Stimulated activated naive CD4-positive, alpha-beta T cell (primary cell): ENCODE measurements at regions not wholly inside any gene's neighbourhood (a gene's known extent, or its start where the extent isn't known, plus 50 kb on each side); places are given as distances from the start of the nearest gene placed in this dataset.
"Not testable (repeated sequence)": the region's sequence is repeated elsewhere in the genome, so short reads cannot be mapped to it uniquely, and the experiment has no call there.

Experiments used
- DNase-seq, 6 experiments: peaks; one replicate each; lab custom pipeline; 2025; lab: John Stamatoyannopoulos, UW

DNA sequence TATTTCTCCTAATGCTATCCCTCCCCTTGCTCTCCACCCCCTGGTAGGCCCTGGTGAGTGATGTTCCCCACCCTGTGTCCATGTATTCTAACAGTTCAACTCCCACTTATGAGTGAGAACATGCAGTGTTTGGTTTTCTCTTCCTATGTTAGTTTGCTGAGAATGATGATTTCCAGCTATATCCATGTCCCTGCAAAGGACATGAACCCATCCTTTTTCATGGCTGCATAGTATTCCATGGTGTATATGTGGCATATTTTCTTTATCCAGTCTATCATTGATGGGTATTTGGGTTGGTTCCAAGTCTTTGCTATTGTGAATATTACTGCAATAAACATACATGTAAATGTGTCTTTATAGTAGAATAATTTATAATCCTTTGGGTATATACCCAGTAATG, 540.3 kb downstream of the TMTC2 start:
- DNase-seq: not testable (repeated sequence)

GRCh38 chr12:83225806-83226205, 539.1 kb downstream of the TMTC2 start:
- DNase-seq: no peak

DNA sequence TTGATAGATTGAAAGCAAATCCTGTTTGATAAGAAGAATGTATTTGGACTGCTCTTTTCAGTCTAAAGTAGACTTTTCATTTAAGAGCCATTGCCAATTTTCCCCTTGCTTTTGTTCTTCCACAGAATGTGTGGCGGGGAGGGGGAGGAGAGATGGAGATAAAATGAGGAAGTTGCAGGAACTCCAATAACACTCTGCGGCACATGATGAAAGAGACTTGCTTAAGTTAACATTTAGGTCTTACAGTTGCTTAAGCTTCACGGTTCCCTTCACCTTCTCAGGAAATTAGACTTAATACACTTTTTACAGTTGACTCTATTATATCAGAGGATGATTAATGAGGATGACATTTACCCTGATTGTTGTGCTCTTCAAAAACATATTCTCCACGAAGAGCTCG, 537.3 kb downstream of the TMTC2 start:
- DNase-seq: no peak

DNA sequence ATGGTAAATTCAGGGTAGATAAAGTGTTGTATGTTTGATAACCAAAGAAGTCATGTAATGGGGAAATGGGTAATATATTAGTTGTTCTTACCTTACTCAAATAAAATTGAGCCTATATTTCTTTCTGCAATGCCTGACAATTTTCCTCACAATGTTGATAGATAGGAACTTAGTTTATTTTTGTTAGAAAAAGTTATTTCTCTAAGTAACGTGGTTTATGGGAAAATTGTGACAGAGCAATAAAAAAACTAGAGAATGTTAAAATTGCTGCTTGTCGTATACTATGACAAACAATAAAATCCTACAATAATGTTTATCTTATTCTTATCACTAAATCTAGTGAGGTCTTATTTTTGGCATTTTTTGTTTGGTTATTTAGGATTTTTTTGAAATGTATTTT, 534.1 kb downstream of the TMTC2 start:
- no peak for DNase-seq

DNA sequence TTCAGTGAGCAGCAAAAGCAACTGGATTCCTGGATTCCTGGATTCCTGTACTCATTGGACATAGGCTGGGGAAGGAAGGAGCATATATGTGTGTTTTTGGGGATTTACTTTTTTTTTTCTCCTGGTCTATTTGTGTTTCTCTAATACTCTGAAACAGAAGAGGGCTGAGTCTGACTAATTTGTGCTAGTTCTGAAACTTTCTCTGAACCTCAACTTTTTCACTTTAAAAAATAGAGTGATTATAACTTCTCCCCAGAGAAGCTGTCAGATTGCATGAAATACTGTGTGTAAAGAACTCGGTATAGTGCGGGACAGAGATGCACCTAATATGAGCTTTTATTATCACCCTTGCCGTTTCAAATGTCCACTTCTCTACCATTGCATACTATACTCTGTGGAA, 529.5 kb downstream of the TMTC2 start:
- DNase-seq: no peak

DNA sequence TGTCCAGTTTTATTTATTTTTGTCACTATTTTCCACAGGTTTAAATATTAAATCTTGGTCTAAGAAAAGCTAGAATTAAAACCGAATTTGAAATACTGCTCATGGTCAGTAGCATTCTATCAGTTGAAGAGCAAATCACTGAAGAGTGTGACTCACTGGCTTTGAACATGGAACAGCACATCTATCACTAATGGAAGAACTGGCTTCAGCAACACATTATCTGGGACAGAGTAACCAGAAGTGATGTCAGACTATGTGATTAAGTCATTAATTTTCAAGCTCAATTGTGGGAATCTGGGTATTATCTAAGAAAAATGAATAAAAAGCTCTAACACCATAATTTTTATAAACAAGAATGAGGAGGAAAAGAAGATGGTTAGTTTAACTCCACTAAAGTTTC, 527.5 kb downstream of the TMTC2 start:
- no peak for DNase-seq

GRCh38 chr12:83210933-83211332, 524.2 kb downstream of the TMTC2 start:
- no peak for DNase-seq

DNA sequence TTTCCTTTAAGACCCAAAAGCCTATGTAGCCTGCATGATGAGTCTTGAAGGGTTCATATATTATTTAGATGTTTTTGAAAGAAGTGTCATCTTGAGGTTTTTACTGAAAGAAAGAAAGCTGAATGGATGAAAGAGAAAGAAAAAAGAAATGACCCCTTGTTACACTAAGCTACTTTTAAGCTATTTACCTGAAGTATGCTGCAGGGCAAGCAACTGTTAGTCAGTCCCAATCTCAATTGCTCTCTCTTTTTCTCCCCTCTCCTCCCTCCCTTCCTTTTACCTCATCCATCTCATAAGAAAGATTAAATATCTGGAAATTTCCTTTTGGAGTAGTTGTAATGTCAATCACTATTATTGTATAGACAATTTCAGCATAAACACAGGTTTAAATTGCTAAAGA, 512.4 kb downstream of the TMTC2 start:
- no peak for DNase-seq

GRCh38 chr12:83198291-83199015, 511.7 kb downstream of the TMTC2 start:
- no peak for DNase-seq

- no peak for DNase-seq
These were observed 510.8 kb downstream of the TMTC2 start for GRCh38 chr12:83197483-83197914.

DNA sequence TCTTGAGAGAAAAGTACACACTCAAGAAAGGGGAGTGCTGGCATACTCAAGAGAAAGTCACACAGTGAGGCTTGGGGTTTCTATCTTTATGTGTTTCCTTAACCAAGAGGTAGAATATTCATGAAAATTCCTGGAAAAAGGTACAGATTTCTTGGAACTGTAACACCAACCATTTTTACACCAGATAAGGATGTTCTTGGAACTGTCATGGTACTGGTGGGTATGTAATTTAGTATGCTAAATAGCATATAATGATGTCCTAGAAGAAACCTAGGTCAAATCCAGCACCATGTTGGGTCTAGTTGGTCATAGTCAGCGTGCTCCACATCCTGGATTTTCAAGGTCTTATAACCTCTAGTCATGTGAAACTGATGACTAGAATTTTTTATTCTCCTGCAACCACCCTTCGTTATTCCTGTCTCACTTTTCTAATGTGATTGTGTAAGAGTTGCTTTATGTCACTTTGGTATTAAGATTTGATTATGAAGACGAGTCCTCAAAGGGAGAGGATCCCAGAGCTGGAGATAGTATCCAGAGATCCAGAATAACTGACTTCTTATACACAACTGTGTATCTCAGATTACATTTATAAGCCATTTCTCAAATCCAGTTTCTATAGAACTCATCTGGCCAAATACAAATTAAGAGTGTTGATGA, 510.1 kb downstream of the TMTC2 start:
- no peak for DNase-seq

DNA sequence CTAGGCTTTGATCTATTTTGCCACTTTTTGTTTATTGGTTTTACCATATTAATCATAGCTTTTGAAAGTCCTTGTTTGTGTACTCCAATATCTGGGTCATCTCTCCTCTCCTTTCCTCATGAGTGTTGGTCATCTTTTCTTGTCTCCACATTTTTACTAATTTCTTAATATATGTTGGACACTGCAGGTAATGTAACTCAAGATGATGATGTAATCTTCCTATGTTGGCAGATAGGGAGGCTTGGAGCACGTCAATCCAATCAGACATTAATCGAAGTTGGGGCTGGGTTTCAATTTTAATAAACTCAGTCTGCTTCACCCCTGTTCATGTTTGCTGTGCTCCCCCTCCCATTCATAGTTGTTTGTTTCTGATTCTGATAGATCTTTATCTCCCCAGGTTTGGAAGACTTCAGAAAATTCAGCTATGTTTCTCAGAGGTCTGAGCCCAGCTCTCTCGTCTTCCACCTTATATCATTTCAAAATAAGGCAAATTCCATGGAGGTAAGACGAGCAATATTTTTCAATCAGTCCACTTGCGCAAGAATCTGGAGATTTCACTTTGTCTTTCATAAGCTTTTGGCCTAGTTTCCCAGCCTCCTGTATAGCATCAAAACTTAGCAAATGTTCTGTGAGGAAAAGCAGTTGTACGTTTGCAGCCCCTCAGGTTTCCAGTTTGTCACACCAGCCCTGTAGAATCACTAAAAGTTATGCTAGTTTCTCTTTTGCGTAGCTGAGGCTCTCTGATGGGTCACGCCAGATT, 504.1 kb downstream of the TMTC2 start:
- DNase-seq: no peak

DNA sequence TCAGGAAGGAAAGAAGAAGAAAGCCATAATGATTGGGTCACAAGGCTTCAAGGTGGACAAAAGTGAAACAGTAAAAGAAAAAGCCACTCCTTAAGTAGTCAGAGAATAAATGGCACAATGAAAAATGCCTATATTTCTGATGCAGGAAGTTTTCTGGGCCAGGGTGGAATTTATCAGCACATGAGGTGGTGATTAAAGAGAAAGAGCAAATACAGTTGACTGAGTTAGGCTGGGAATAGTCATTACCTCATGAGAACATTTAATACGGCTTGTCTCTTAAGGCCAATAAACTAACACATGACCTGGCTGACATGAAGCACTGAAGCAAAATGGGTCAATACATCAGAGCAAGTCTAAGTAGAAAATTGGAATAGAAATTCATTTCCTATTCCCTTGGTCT, 499.7 kb downstream of the TMTC2 start:
- no peak for DNase-seq

GRCh38 chr12:83185241-83185640, 498.5 kb downstream of the TMTC2 start:
- no peak for DNase-seq
